ENCODE measurements at regions not wholly inside any gene's neighbourhood (a gene's known extent, or its start where the extent isn't known, plus 50 kb on each side); places are given as distances from the start of the nearest gene placed in this dataset.

GRCh38 chr4:162232349-162232748 is 68.5 kb upstream of the FSTL5 start:
- TF ChIP-seq EZH2phosphoT487 (IDR thresholded peaks at IDR 0.05; ENCODE audit: low read length) (no peak), CTCF (IDR thresholded peaks at IDR 0.05; ENCODE audit: low read length) (no peak), EZH2 (optimal IDR thresholded peaks at IDR 0.05; ENCODE audit: low read depth, low read length) (no peak)
